OCI-LY7 (cell line): ENCODE measurements at regions not wholly inside any gene's neighbourhood (a gene's known extent, or its start where the extent isn't known, plus 50 kb on each side); places are given as distances from the start of the nearest gene placed in this dataset.
"Not testable (repeated sequence)": the region's sequence is repeated elsewhere in the genome, so short reads cannot be mapped to it uniquely, and the experiment has no call there.

ENCODE experiments used
- CTCF ChIP-seq: fragments of 200-600 bp; sonication (generic); conservative IDR thresholded peaks from 2 replicates; pipeline ENCODE4 v1.5.1; 2014; ENCODE audit warnings: mild to moderate bottlenecking, antibody characterized with exemption, low read length, moderate library complexity, mixed read lengths
- EZH2phosphoT487 ChIP-seq: fragments of 200-600 bp; sonication (generic); IDR thresholded peaks from 2 replicates; pipeline ENCODE4 v1.6.1; 2018; ENCODE audit warnings: low read depth, borderline replicate concordance, mild to moderate bottlenecking, mixed run types, antibody characterized with exemption, low read length, moderate library complexity, mixed read lengths

DNA sequence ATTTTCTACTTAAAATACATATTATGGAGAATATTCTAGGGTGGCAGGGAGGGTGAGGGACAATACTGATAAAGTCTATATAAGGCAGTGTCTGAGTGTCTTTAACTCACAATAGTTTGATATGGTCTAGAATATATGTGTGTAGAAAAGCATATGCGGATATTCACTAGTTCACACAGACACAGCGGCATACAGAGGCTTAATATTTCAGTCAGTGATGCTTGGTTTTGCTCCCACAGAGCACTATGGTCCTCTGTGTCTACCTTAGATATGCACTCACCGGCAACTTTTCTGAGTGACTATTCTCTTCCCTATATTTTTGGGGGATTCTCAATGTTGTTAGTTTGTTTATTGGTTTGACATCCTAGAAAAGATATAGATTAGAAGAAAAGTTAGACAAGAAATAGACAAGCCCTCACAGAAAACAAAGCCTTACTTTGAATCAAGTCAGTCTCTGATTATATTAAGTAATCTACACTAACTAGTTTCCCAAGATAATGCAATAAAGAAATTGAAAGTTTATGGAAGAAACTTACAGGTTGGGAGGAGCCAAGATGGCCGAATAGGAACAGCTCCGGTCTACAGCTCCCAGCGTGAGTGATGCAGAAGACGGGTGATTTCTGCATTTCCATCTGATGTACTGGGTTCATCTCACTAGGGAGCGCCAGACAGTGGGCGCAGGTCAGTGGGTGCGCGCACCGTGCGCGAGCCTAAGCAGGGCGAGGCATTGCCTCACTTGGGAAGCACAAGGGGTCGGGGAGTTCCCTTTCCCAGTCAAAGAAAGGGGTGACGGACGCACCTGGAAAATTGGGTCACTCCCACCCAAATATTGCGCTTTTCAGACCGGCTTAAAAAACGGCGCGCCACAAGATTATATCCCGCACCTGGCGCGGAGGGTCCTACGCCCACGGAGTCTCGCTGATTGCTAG is 578.4 kb upstream of the FOXG1 start:
- not testable (repeated sequence) for TF ChIP-seq CTCF, EZH2phosphoT487
